Fibroblast of lung (primary cell): ENCODE measurements at regions not wholly inside any gene's neighbourhood (a gene's known extent, or its start where the extent isn't known, plus 50 kb on each side); places are given as distances from the start of the nearest gene placed in this dataset.
"Not testable (repeated sequence)": the region's sequence is repeated elsewhere in the genome, so short reads cannot be mapped to it uniquely, and the experiment has no call there.

ENCODE experiments used
- DNase-seq, 2 donors: peaks; one replicate each; pipeline versions ENCODE4 v3.0.0 to v3.0.0-alpha.2; 2010; ENCODE audit warnings: low read depth in 2 of 2
- H2AFZ ChIP-seq: 2 replicates; pipeline ENCODE4 v1.5.1; 2012; ENCODE audit warnings: low read length, control low read depth, inconsistent platforms
- H3K27ac ChIP-seq: 2 replicates; pipeline ENCODE4 v1.5.1; 2011; ENCODE audit warnings: low read length, control low read depth; ENCODE audit not compliant: insufficient read depth
- H3K27me3 ChIP-seq: 2 replicates; pipeline ENCODE4 v1.5.1; 2011; ENCODE audit warnings: mild to moderate bottlenecking, low read length; ENCODE audit not compliant: control insufficient read depth, insufficient read depth
- H3K36me3 ChIP-seq: 2 replicates; pipeline ENCODE4 v1.5.1; 2011; ENCODE audit warnings: low read length; ENCODE audit not compliant: control insufficient read depth, insufficient read depth
- H3K4me1 ChIP-seq: 2 replicates; pipeline ENCODE4 v1.5.1; 2011; ENCODE audit warnings: low read length; ENCODE audit not compliant: control insufficient read depth, insufficient read depth; ENCODE audit errors: extremely low read depth
- H3K4me2 ChIP-seq: 2 replicates; pipeline ENCODE4 v1.5.1; 2011; ENCODE audit warnings: low read length, control low read depth; ENCODE audit not compliant: insufficient read depth; ENCODE audit errors: extremely low read depth
- H3K4me3 ChIP-seq, 4 experiments: fragments of 200-600 bp in 1 of 4; sonication (generic) in 1 of 4; replicated peaks in 1 of 4; 2 replicates each; pipeline ENCODE4 v1.5.1; 2011 to 2016; ENCODE audit warnings: low read length in 4 of 4, low read depth in 3 of 4, mild to moderate bottlenecking in 3 of 4, control low read depth in 2 of 4, inconsistent platforms in 1 of 4, mixed read lengths in 1 of 4; ENCODE audit not compliant: insufficient read depth in 1 of 4; ENCODE audit errors: control extremely low read depth in 1 of 4
- H3K79me2 ChIP-seq: 2 replicates; pipeline ENCODE4 v1.5.1; 2012; ENCODE audit warnings: mild to moderate bottlenecking, low read length, inconsistent platforms; ENCODE audit not compliant: control insufficient read depth, insufficient read depth
- H3K9ac ChIP-seq: 2 replicates; pipeline ENCODE4 v1.5.1; 2011; ENCODE audit warnings: mild to moderate bottlenecking, low read length, control low read depth; ENCODE audit not compliant: insufficient read depth
- H3K9me3 ChIP-seq: 2 replicates; pipeline ENCODE4 v1.5.1; 2012; ENCODE audit warnings: low read depth, low read length; ENCODE audit not compliant: control insufficient read depth, insufficient read depth
- H4K20me1 ChIP-seq: 2 replicates; pipeline ENCODE4 v1.5.1; 2011; ENCODE audit warnings: low read length; ENCODE audit not compliant: control insufficient read depth, insufficient read depth; ENCODE audit errors: extremely low read depth
- EZH2 ChIP-seq: IDR thresholded peaks from 2 replicates; pipeline ENCODE4 v1.5.1; 2012; ENCODE audit warnings: low read length, control low read depth, mild to moderate bottlenecking; ENCODE audit errors: missing control alignments
- TF ChIP-seq, protein P1 (sequence below), 2 donors: IDR thresholded peaks in 1 of 2; conservative IDR thresholded peaks in 1 of 2; 1 replicate in 1 of 2; 2 replicates in 1 of 2; pipeline ENCODE4 v1.5.1; 2011 to 2012; ENCODE audit warnings: low read length in 2 of 2, control low read depth in 1 of 2, inconsistent platforms in 1 of 2, low read depth in 1 of 2, mild to moderate bottlenecking in 1 of 2

DNA sequence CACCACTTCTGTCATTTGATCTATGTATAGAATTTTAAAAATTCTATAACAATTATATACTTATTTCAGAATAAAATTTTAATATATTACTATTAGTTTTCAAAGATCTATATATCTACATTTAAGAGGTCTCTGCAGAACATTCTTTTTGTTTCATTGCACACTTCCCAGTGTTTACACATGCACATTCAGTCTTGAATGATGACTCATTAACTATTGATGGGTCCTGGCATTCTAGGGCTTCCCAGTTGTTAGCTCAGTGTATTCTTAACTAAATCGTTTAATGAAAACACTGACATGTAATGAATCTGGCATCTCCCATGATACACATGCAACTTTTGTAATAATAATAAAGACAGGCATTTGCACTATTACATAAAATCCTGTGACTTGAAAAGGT is 324.6 kb downstream of the KLF12 start:
- Histone ChIP-seq H4K20me1 (no peaks in the 10 kb centered on the region), H3K4me1 (no peaks in the 10 kb centered on the region), H3K9ac (no peak overlapping the region), H3K36me3 (no peaks in the 10 kb centered on the region), H3K4me2 (no peak overlapping the region), H2AFZ (no peak overlapping the region), H3K27ac (no peak overlapping the region), H3K27me3 (no peaks in the 10 kb centered on the region), H3K9me3 (no peaks in the 10 kb centered on the region), H3K79me2 (no peaks in the 10 kb centered on the region), H3K4me3 (no peak overlapping the region)
- peak; percentile 77 to 89 for DNase-seq
- no peak for TF ChIP-seq EZH2
- TF ChIP-seq, protein P1, sequence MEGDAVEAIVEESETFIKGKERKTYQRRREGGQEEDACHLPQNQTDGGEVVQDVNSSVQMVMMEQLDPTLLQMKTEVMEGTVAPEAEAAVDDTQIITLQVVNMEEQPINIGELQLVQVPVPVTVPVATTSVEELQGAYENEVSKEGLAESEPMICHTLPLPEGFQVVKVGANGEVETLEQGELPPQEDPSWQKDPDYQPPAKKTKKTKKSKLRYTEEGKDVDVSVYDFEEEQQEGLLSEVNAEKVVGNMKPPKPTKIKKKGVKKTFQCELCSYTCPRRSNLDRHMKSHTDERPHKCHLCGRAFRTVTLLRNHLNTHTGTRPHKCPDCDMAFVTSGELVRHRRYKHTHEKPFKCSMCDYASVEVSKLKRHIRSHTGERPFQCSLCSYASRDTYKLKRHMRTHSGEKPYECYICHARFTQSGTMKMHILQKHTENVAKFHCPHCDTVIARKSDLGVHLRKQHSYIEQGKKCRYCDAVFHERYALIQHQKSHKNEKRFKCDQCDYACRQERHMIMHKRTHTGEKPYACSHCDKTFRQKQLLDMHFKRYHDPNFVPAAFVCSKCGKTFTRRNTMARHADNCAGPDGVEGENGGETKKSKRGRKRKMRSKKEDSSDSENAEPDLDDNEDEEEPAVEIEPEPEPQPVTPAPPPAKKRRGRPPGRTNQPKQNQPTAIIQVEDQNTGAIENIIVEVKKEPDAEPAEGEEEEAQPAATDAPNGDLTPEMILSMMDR (conservative IDR thresholded peaks at IDR 0.05 in 1 of 2, IDR thresholded peaks at IDR 0.05 in 1 of 2; ENCODE audit: low read depth in 1 of 2, low read length in 2 of 2): no peak

DNA sequence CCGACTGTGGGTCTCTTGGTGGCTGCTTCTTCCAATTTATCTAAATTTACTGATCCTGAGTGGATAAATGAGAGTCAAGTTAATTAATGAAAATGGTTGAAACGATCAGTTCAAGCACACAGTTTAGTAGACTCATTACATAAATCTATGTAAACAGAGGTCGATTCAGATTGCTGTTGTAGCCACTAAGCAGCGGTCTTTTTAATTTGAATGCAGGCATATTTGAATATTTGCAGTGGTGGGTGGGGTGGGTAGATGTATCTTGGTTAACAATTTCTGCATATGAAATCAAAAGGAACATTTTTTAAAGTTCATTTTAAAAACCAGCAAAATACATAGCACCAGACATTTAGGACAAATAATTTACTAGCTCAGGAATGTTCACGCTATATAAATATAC is 325.9 kb downstream of the KLF12 start:
- no peak overlapping the region for H3K9ac ChIP-seq
- no peaks in the 10 kb centered on the region for H3K79me2 ChIP-seq
- no peaks in the 10 kb centered on the region for H3K27me3 ChIP-seq
- no peaks in the 10 kb centered on the region for H3K36me3 ChIP-seq
- H4K20me1 ChIP-seq: no peaks in the 10 kb centered on the region
- no peak overlapping the region for H3K4me2 ChIP-seq
- TF ChIP-seq EZH2: no peak
- TF ChIP-seq, protein P1 (conservative IDR thresholded peaks at IDR 0.05 in 1 of 2, IDR thresholded peaks at IDR 0.05 in 1 of 2; ENCODE audit: low read depth in 1 of 2, low read length in 2 of 2): no peak
- no peaks in the 10 kb centered on the region for H3K9me3 ChIP-seq
- H3K27ac ChIP-seq: no peak overlapping the region
- H3K4me1 ChIP-seq: peaks cover 5% of the 10 kb centered on the region
- H2AFZ ChIP-seq: no peak overlapping the region
- no peak for DNase-seq
- H3K4me3 ChIP-seq: no peak overlapping the region

DNA sequence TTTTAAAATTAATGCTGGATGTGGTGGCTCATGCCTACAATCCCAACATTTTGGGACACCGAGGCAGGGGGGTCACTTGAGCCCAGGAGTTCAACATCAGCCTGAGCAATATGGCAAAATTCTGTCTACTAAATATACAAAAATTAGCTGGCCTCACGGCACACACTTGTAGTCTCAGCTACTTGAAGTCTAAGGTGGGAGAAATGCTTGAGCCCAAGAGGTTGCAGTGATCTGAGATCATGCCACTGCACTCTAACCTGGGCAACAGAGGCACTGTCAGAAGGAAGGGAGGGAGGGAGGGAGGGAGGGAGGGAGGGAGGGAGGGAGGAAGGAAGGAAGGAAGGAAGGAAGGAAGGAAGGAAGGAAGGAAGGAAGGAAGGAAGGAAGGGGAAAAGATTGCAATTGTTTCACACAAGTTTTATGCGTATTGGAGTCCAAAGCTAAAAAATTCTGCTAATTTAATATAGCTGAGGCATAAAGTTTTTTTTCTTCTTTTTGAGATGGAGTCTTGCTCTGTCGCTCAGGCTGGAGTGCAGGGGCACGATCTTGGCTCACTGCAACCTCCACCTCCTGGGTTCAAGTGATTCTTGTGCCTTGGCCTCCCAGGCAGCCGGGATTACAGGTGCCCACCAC is 328.8 kb downstream of the KLF12 start:
- H3K9me3 ChIP-seq, H4K20me1 ChIP-seq, H3K79me2 ChIP-seq, H3K4me1 ChIP-seq, H3K4me2 ChIP-seq, H2AFZ ChIP-seq, DNase-seq, H3K36me3 ChIP-seq, H3K27ac ChIP-seq, H3K4me3 ChIP-seq, H3K9ac ChIP-seq, H3K27me3 ChIP-seq: not testable (repeated sequence)
